ENCODE measurements at regions not wholly inside any gene's neighbourhood (a gene's known extent, or its start where the extent isn't known, plus 50 kb on each side); places are given as distances from the start of the nearest gene placed in this dataset.

GRCh38 chr21:37967036-37967435, 50.8 kb upstream of the KCNJ6 start:
- DNase-seq (ENCODE audit: low read depth, low spot score), result no peak

- no peak for DNase-seq (ENCODE audit: low read depth, low spot score)
These were observed 52.5 kb upstream of the KCNJ6 start for GRCh38 chr21:37968744-37969143.

- no peak for DNase-seq (ENCODE audit: low read depth, low spot score)
These were observed 54.3 kb upstream of the KCNJ6 start for GRCh38 chr21:37970548-37970947.

GRCh38 chr21:37971390-37971950, 55.2 kb upstream of the KCNJ6 start:
- no peak for DNase-seq (ENCODE audit: low read depth, low spot score)

GRCh38 chr21:37974081-37974480, 57.8 kb upstream of the KCNJ6 start:
- DNase-seq (ENCODE audit: low read depth, low spot score), result no peak

GRCh38 chr21:37982496-37983318, 66.5 kb upstream of the KCNJ6 start:
- no peak for DNase-seq (ENCODE audit: low read depth, low spot score)

GRCh38 chr21:37983336-37984095, 67.3 kb upstream of the KCNJ6 start:
- no peak for DNase-seq (ENCODE audit: low read depth, low spot score)

- no peak for DNase-seq (ENCODE audit: low read depth, low spot score)
These were observed 68.2 kb upstream of the KCNJ6 start for GRCh38 chr21:37984416-37984815.

- no peak for DNase-seq (ENCODE audit: low read depth, low spot score)
These were observed 69.7 kb upstream of the KCNJ6 start for GRCh38 chr21:37986000-37986399.

GRCh38 chr21:37986751-37987399, 70.6 kb upstream of the KCNJ6 start:
- no peak for DNase-seq (ENCODE audit: low read depth, low spot score)

- DNase-seq (ENCODE audit: low read depth, low spot score), result no peak
These were observed 71.4 kb upstream of the KCNJ6 start for GRCh38 chr21:37987668-37988067.

- DNase-seq (ENCODE audit: low read depth, low spot score), result no peak
These were observed 76.8 kb upstream of the KCNJ6 start for GRCh38 chr21:37993071-37993470.

- no peak for DNase-seq (ENCODE audit: low read depth, low spot score)
These were observed 78.0 kb upstream of the KCNJ6 start for GRCh38 chr21:37994211-37994610.

GRCh38 chr21:38012672-38013071, 96.4 kb upstream of the KCNJ6 start:
- DNase-seq (ENCODE audit: low read depth, low spot score), result no peak

GRCh38 chr21:38013741-38014140, 97.5 kb upstream of the KCNJ6 start:
- no peak for DNase-seq (ENCODE audit: low read depth, low spot score)

- no peak for DNase-seq (ENCODE audit: low read depth, low spot score)
These were observed 98.0 kb upstream of the KCNJ6 start for GRCh38 chr21:38014298-38014697.

- DNase-seq (ENCODE audit: low read depth, low spot score), result no peak
These were observed 111.7 kb upstream of the KCNJ6 start for GRCh38 chr21:38027901-38028498.

GRCh38 chr21:38032082-38032801, 116.0 kb upstream of the KCNJ6 start:
- no peak for DNase-seq (ENCODE audit: low read depth, low spot score)

- DNase-seq (ENCODE audit: low read depth, low spot score), result no peak
These were observed 119.8 kb upstream of the KCNJ6 start for GRCh38 chr21:38036016-38036415.

- DNase-seq (ENCODE audit: low read depth, low spot score), result peak; percentile 62
These were observed 121.2 kb upstream of the KCNJ6 start for GRCh38 chr21:38037416-38037815.

- no peak for DNase-seq (ENCODE audit: low read depth, low spot score)
These were observed 123.1 kb upstream of the KCNJ6 start for GRCh38 chr21:38039369-38039768.

Measured in pulmonary artery endothelial cell (primary cell).